NCI-H526 treated with DMSO at 0.1 percent for 48 hours (cell line): ENCODE measurements at regions not wholly inside any gene's neighbourhood (a gene's known extent, or its start where the extent isn't known, plus 50 kb on each side); places are given as distances from the start of the nearest gene placed in this dataset.
"Not testable (repeated sequence)": the region's sequence is repeated elsewhere in the genome, so short reads cannot be mapped to it uniquely, and the experiment has no call there.

Source experiments
- DNase-seq: peaks from one replicate; lab custom pipeline; 2025; lab: John Stamatoyannopoulos, UW

GRCh38 chr19:28736528-28736927 is 476.4 kb downstream of the UQCRFS1 start:
- DNase-seq, result no peak

- no peak for DNase-seq
Observed at GRCh38 chr19:28731577-28731976, 481.4 kb downstream of the UQCRFS1 start.

- DNase-seq, result no peak
Observed at GRCh38 chr19:28730791-28731512, 482.0 kb downstream of the UQCRFS1 start.

GRCh38 chr19:28727480-28728159 is 485.3 kb downstream of the UQCRFS1 start:
- no peak for DNase-seq

- DNase-seq, result no peak
Observed at GRCh38 chr19:28726533-28727479, 486.1 kb downstream of the UQCRFS1 start.

GRCh38 chr19:28718909-28719308 is 494.0 kb downstream of the UQCRFS1 start:
- no peak for DNase-seq

- DNase-seq, result no peak
Observed at GRCh38 chr19:28715157-28715556, 497.8 kb downstream of the UQCRFS1 start.

- no peak for DNase-seq
Observed at GRCh38 chr19:28711411-28711810, 501.5 kb downstream of the UQCRFS1 start.

- DNase-seq, result peak; percentile 47
Observed at GRCh38 chr19:28710278-28710677, 502.7 kb downstream of the UQCRFS1 start.

- DNase-seq, result no peak
Observed at GRCh38 chr19:28706693-28707092, 506.3 kb downstream of the UQCRFS1 start.

- DNase-seq, result no peak
Observed at GRCh38 chr19:28705008-28705407, 507.9 kb downstream of the UQCRFS1 start.

- no peak for DNase-seq
Observed at GRCh38 chr19:28703400-28703956, 509.5 kb downstream of the UQCRFS1 start.

GRCh38 chr19:28701491-28701890 is 511.5 kb downstream of the UQCRFS1 start:
- no peak for DNase-seq

GRCh38 chr19:28700176-28700575 is 512.8 kb downstream of the UQCRFS1 start:
- DNase-seq, result no peak

GRCh38 chr19:28697308-28697707 is 515.6 kb downstream of the UQCRFS1 start:
- DNase-seq, result no peak

- no peak for DNase-seq
Observed at GRCh38 chr19:28694812-28695211, 518.1 kb downstream of the UQCRFS1 start.

- DNase-seq, result no peak
Observed at GRCh38 chr19:28691683-28692082, 521.3 kb downstream of the UQCRFS1 start.

- not testable (repeated sequence) for DNase-seq
Observed at GRCh38 chr19:28689464-28689863, 523.5 kb downstream of the UQCRFS1 start.

GRCh38 chr19:28687296-28687695 is 525.7 kb downstream of the UQCRFS1 start:
- DNase-seq, result no peak

GRCh38 chr19:28686756-28687155 is 526.2 kb downstream of the UQCRFS1 start:
- DNase-seq, result no peak

GRCh38 chr19:28685802-28686201 is 527.1 kb downstream of the UQCRFS1 start:
- DNase-seq, result no peak

GRCh38 chr19:28685077-28685476 is 527.9 kb downstream of the UQCRFS1 start:
- DNase-seq, result not testable (repeated sequence)
